HG03108 (cell line): ENCODE measurements at regions not wholly inside any gene's neighbourhood (a gene's known extent, or its start where the extent isn't known, plus 50 kb on each side); places are given as distances from the start of the nearest gene placed in this dataset.

Experiments used
- ATAC-seq: cut with Tn5 transposase; IDR thresholded peaks from one replicate; pipeline ENCODE4 v1.9.1; 2021; ENCODE audit warnings: moderate library complexity; ENCODE audit not compliant: unreplicated experiment

DNA sequence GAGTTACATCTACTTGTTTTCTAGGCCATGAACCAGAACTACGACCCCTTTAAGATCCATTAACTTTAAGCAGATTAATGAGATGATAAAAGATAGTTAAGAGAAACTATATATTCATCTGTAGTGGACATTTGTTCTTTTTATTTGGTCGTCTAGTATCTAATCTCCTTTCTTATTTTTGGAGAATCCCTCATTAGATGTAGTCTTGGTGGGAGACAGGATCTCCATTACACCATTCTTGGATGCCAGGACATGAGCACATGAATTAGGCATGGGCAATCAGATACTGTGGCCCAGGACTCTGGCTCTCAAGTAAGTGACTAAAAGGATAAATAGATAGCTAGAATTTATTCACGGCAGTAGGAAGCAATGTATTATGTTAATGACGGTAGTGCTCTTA lies 245.0 kb downstream of the ATP23 start:
- ATAC-seq, result no peak

DNA sequence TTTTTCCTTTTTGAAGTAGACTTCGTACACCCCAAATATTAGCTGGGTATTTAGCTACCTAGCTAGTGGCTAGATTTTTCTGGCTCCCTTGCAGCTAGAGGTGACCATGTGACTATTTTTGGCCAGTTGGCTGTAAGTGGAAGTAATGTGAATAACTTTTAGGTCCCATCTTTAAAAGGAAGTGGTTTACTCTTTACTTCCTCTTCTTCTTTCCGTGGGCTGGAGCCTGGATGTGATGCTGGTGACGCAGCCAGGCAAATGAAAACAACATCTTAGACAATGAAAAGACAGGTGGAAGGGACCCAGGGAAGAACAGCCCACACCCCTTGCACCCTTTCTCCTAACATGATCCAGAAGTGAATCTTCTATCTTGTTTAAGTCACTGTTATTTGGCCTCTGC lies 245.5 kb downstream of the ATP23 start:
- ATAC-seq, result no peak

DNA sequence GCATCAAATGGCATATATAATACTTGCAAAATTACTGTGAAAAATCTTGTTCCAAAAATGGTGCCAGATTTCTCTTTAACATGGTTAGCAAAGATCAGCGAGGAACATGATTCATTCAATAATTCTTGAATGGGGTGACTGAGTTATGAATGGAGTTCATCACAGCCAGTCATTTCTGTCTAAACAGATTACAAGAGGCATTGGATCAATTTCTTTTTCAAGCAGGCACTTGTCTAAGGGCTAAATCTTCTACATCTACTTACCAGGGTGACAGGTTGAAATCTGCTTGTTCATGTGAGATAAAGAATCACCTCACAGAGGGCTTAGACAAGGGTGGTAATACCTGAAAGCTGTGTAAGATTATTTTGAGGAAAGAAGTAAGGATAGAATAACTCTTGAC lies 247.7 kb downstream of the ATP23 start:
- ATAC-seq, result no peak

DNA sequence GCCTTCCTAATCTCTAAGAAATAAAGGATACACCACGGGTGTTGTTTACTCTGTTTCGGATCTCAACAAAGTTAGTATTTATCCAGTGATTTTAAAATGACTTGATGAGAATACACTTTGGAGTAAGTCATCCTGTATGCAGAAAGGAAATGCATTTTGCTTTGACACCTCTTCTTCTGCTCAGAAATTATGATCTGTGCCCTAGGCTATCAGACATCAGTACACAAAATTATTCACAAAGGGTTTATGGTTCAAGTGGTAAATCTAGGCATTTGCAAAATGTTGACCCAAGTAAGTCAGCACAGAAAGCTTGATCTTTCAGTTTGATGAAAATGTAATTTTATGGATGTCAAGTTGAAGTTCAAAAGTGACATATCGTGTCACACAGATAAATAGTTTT lies 248.5 kb downstream of the ATP23 start:
- ATAC-seq, result no peak

DNA sequence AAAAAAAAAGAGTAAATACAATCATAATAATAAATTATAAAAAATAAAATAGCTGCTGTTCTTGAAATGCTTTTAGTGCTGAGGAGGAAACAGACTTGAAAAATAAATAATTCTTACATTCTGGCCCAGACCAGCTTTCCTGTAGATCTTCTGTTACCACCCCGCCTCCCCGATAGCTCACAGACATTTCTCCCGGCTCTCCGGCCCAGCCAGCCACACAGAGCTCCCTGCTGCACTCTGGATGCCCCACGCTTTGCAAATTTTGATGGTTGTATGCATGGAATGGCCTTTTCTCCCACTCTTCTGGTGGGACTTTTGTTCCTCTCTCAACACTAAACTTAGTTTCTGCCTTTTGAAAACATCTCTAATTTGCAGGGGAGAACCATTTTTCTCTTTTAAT lies 249.3 kb downstream of the ATP23 start:
- no peak for ATAC-seq

DNA sequence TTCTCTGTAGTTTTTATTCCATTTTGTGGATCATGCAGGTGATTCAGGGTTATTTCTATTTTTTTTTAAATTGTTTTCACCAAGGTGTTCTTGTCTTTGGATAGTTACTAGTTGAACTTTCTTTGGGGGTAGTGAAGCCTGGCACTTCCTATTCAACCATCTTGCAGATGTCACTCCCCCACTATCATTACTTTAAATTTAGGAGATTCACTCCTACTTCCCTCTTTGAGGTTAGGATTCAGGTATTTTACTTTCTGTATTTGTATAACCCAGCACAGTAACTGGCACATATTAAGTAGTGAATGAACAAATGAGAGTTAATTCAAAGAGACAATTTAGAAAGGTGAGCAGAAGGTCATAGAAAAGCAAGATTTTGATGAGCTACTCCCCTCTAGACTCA lies 255.6 kb downstream of the ATP23 start:
- no peak for ATAC-seq

DNA sequence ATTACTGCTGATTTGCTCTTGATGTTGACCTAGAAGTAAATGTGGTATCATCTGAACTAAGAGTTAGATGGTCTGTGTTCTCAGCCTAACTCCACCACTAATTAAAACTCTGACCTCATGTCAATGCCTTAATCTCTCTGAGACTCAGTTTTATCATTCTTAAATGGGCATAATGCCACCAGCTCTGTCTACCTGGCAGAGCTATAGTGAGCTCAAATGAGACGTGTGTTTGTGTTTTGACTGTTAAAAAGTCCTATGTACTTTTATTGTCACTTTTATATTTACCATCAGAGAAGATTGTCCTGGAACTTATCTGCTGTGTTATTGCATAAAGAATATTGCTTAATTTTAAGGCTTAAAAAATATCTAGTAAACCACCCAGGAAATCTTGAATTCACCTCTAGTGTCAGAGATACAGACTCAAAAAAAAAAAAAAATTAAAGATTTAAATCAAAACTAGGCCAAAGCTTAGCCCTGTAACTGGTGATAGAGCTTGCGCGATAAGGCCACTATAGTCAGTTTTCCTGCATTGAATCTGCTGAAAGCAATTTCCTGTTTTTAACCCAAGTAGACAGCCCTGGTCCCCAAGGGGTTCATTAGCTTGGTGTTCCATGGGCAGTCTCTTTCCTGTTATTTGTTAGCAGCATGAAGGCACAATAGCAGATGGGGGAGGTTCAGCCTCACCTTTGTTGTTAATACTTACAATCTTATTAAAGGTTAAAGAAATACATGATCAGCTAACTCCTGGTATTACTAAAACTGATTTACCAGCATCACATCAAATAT lies 261.8 kb downstream of the ATP23 start:
- ATAC-seq, result no peak

DNA sequence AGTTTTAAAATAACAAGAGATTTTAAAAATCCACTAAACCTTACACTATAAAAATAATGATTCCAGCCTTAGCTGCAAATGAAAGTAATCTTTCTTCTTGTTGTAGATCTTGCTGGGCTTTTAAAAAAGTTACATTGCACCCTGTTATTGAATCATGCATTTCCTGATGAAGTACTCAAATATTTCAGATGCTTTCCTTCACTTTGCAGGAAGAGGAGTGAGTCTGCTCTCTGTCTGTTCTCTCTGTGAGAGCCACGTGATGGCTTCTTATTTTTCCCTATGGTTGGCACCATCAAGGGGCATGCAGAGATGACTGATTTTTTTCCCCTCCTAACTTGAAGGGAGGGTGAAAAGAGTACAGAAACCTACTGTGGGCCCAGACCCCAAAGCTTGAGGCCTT lies 262.7 kb downstream of the ATP23 start:
- no peak for ATAC-seq

DNA sequence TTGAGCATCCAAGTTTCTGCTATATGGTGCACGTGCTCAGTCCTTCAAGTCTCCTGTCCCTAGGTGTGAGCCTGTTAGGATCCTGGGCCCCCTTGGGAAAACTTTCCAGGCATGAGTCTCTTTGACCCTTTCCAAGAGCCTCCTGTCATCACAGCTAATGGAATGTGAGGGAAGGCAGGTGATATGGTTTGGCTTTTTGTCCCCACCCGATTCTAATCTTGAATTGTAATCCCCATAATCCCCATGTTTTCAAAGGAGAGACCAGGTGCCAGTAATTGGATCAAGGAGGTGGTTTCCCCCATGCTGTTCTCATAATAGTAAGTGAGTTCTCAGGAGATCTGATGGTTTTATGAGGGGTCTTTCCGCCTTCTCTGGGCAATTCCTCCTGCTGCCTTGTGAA lies 265.5 kb downstream of the ATP23 start:
- no peak for ATAC-seq

DNA sequence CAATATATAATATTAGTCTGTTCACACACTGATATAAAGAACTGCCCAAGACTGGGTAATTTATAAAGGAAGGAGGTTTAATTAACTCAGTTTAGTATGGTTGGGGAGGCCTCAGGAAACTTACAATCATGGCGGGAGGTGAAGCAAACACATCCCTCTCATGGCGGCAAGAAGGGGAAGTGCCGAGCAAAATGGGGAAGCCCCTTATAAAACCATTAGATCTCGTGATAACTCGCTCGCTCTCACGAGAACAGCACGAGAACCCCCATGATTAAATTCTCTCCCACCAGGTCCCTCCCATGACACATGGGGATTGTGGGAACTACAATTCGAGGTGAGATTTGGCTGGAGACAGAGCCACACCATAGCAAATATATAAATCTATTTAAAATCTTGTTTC lies 269.8 kb downstream of the ATP23 start:
- ATAC-seq, result no peak

DNA sequence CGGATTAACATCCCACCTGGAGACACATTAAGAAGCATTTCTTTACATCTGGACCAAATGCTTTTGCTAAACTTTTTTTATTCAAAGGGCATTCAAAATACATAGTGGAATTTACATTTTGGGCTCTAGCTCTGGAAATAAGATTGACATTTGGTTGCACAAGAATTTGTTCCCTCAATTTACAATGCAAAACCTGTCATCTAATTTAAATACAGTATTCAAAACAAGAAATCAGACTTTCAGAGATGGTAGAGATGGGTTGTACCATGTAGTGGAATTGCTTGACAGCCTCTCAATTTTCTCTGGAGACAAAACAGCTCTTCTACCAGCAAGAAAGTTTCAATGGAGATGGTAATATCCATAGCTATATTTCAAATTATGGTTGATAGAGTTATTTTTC lies 275.8 kb downstream of the ATP23 start:
- no peak for ATAC-seq

DNA sequence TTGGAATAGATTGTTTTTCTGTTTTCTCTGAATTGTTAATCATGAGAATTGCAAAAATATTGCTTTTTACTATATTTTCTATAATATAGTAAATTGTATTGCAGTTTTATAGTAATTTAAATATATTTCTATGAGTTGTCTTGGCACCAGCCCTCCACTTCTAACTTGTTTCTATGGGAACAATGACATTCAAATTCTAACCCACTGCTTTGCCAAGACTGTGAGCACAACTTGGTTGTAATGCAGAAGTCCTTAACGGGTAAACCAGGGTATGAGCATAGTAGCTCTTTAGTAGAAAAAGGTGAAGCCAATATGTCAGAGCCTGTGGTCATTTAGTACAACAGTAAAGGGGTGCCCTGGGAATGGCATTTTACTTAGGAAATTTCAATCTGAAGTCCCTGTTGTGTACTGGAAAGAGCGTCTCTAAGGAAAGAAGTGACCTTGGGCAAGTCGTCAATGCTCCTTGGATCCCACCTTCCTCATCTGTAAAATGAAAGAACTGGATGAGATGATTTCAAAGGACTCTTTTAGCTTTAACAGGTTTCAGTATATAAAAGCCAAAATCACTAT lies 283.3 kb downstream of the ATP23 start:
- no peak for ATAC-seq

DNA sequence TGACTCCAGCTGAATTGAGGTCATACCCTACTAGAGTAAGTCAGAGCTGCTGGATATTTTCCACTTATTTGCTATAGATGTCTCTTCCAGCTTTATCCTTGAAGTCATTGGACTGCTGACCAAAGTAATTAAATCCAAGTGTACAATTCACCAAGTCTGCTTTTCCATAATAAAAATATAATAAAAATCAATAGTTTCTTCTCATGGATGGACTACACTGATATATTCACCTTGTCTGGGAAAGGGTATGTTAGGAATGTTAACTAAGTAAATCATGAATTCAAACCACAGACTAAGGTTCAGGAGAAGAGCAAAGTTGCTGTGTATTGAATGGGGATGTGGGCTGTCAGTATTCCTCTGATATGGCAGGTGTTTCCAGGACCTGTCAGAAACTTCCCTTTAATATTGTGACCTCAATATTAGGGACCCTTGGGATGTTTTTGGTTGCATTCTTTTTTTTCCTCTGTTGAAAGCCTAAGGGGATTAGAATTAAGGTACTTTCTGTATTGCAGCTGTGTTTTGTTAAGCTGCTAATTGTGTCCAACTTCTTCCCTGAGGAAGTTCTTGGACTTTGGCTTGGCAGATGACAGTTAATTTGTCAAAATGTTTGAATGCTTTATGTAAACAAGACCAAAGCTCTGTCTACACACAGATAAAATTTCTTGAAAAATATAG lies 284.0 kb downstream of the ATP23 start:
- no peak for ATAC-seq

DNA sequence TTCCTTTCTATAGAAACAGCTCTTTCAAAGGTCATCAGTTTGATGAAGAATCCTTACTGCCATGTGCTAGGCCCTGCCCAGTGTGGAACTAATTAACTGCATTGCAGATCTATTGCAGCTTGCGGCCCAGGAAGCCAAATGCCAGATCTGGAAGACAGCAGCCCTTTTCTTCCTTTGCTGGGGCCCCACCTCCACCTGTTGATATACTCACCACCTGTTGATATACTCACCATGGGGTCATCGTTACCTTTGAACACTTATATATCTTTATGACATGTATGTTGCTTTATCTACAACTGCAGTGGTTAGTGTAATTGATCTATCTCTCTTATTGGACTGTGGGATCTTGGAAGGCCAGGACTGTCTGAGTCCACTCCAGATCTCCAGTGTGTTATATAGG lies 292.5 kb downstream of the ATP23 start:
- no peak for ATAC-seq

DNA sequence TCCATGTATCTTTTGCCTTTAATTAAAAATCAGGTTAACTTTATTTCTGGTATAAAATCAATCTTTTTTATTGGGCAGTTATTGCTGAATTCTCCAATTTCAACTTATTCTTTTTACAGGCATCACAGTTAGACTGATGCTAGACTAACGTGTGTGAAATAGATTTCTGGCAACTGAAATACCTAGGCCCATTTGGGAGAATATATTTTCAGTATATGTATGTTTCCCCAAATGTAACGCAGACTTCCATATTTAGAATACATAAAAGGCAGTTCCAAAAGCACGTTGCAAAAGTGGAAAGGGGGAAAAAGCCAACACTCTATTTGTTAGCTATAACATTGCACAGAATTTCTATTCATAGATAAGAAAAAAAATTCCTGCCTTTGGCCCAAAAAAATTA lies 297.0 kb downstream of the ATP23 start:
- ATAC-seq, result no peak

DNA sequence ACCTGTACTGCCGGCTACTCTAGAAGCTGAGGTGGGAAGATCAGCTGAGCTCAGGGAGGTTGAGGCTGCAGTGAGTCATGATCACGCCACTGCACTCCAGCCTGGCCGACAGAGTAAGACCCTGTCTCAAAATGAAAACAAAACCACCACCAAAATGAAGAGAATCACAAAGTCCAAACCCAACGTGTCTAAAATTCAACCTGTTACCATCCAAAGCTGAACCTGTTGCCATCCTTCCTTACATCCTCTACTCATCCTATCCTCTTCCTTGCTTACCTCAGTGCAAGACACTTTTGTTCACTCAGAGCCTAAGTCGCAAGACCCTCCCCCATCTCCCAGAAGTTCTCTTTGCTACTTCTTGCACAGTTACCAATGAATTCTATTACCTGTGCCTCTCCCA lies 299.7 kb downstream of the ATP23 start:
- no peak for ATAC-seq

DNA sequence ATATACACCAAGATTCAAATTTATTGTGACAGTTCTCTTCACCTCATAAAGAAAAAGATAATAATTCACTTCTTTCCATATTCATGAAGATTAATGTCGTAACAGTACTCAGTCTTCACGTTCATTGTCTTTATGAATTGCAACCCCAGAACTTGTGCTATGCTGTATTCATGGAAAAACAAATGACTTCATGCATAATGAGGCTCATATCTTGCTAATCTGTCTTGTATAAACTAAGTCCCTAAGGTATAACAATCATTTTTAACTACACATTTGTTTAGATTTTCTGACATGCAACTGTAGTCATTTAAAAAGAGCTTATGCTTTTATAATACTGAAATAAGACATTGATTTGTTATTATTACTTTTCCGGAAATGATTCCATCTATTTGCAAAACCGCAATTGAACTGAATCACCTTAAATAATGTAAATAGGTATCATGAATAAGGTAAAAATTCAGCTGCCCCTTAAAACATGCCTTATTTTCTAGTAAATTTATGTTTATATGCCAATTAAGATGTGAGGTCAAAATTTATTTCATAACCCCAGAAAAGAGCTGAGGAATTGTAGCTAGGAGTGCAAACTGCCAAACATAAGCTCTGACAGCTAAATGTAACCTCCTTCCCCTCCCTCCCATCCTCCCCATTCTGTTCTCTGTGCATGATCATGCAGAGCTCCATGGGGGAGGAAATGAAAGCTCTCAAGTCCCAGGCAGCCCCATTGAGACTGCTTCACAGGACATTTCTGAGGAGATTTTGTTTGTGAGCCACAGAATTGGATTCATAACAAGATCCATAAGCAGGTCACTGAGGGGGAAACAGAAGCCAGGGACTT lies 301.6 kb downstream of the ATP23 start:
- no peak for ATAC-seq

DNA sequence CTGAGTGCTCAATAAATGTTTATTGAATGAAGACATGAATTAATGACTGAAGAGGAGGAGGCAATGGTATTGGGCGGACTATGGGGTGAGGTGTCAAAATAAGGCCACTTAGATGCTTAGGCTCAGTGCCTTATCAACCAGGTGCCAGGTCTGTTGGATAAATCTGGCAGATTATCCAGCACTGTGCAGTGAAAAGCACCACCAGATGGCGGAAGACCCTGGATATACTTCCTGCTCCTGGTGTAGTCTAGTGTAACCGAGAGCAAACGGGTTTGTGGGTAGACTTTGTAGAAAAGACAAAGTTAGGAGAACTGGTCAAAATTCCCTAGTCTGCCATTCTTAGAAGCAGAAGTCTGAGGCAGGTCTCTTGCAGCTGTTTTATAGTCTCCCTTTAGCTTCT lies 306.3 kb downstream of the ATP23 start:
- no peak for ATAC-seq

DNA sequence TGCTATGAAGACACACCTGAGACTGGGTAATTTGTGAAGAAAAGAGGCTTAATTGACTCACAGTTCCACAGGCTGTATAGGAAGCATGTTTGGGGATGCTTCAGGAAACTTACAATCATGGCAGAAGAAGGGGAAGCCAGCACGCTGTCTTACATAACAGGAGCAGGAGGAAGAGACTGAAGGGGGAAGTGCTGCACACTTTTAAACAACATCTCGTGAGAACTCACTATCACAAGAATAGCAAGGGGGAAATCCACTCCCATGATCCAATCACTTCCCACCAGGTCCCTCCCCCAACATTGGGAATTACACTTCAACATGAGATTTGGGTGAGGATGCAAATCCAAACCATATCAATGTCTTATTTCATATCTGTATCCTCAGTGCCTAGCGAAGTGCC lies 307.2 kb downstream of the ATP23 start:
- no peak for ATAC-seq

DNA sequence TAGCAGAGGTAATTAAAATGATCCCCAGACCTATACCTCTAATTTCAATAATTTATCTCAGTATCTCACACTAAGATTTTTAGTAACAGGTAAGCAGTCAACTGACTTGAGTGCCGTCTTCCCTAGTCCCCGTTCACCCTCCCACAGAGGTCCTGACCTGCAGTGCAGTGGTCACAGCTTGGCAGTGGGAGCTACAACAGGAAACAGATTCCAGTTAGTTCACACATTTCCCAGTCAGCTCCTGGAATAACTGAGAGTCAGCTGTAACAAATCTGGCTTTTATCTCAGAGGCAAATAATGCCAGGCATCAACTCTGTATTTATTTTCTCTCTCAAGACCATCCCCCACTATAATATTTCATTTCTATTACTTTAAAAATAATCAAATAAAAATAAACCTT lies 308.2 kb downstream of the ATP23 start:
- ATAC-seq, result no peak

DNA sequence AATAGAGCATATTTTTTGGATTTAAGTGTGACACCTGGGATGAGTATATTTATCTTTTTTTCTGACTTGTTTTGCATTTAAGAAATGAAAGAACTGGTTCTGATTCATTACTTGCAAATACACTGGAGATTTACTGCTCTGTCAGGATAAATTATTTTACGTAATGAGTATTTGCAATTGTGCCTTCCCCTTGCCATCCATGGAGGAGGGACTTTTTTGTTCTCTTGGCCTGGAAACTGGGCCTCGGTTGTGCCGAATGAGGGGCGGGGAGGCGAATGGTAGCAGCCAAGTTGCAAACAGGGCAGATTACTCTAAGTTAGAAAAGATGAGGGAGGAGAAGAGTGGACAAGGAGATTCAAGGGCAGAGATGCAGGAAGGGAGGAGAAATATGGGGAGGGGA lies 308.7 kb downstream of the ATP23 start:
- no peak for ATAC-seq

DNA sequence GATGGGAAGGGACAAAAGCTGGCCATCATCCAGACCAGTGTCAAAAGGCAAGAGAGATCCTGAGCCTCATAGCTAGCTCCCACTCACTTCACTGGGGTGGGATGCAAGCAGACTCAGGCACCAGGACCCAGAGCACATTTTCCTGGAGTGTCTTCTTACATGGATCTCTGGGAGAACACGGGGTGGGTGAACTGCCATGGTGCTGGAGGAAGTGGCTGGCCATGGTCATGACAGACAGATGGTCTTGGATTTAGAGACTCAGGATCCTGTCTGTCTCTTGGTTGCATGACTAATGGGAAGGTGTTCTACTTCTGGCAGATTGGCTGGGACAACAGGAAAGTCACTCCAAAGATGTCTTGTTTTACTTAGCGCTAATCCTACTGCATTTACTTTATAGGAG lies 311.5 kb downstream of the ATP23 start:
- ATAC-seq, result no peak
